Astrocyte of the cerebellum (primary cell): ENCODE measurements at regions not wholly inside any gene's neighbourhood (a gene's known extent, or its start where the extent isn't known, plus 50 kb on each side); places are given as distances from the start of the nearest gene placed in this dataset.

Experiments
- DNase-seq: peaks from one replicate; pipeline ENCODE4 v3.0.0-alpha.2; 2011; ENCODE audit warnings: low read depth
- H3K4me3 ChIP-seq: 2 replicates; pipeline ENCODE4 v1.5.1; 2011; ENCODE audit warnings: mild to moderate bottlenecking, low read depth, low read length, moderate library complexity
- in situ Hi-C: cut with HindIII; loops from 2 replicates; pipeline ENCODE4 v1.10.0; 2017; ENCODE audit warnings: low sequenced_read_pairs
- TF ChIP-seq, protein P1 (sequence below): IDR thresholded peaks from 2 replicates; pipeline ENCODE4 v1.5.1; 2012; ENCODE audit warnings: low read length, low read depth, moderate library complexity, mild to moderate bottlenecking; ENCODE audit errors: missing control alignments

DNA sequence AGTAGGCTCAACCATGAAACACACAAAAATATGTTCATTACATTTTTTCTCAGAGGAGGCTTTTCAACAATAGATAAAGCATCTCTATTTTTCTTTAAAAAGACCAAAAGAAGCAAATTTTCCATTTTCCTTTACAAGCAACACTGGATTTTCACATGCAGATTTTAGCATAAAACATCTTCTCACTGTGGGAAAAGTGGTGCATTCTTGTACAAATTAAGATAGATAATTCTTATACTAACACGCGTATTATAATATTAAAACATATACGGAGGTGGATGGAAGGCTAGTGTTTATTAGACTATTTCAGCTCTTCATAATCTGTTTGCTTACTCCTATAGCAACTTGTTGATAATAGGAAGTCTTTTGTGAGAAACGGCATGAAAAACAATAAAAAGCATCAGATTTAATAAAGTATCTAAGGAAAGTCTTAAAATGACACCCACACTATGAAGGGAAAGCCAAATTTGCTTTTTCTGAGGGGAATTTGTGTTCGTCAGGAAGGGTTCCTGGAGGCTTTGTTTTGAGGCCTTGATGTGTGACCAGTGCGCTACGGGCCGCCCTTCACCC, 529.6 kb downstream of the SOX2 start:
- no peak for DNase-seq
- in situ Hi-C loops = no loop called here
- TF ChIP-seq, protein P1, sequence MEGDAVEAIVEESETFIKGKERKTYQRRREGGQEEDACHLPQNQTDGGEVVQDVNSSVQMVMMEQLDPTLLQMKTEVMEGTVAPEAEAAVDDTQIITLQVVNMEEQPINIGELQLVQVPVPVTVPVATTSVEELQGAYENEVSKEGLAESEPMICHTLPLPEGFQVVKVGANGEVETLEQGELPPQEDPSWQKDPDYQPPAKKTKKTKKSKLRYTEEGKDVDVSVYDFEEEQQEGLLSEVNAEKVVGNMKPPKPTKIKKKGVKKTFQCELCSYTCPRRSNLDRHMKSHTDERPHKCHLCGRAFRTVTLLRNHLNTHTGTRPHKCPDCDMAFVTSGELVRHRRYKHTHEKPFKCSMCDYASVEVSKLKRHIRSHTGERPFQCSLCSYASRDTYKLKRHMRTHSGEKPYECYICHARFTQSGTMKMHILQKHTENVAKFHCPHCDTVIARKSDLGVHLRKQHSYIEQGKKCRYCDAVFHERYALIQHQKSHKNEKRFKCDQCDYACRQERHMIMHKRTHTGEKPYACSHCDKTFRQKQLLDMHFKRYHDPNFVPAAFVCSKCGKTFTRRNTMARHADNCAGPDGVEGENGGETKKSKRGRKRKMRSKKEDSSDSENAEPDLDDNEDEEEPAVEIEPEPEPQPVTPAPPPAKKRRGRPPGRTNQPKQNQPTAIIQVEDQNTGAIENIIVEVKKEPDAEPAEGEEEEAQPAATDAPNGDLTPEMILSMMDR = no peak
- no peak overlapping the region for H3K4me3 ChIP-seq

DNA sequence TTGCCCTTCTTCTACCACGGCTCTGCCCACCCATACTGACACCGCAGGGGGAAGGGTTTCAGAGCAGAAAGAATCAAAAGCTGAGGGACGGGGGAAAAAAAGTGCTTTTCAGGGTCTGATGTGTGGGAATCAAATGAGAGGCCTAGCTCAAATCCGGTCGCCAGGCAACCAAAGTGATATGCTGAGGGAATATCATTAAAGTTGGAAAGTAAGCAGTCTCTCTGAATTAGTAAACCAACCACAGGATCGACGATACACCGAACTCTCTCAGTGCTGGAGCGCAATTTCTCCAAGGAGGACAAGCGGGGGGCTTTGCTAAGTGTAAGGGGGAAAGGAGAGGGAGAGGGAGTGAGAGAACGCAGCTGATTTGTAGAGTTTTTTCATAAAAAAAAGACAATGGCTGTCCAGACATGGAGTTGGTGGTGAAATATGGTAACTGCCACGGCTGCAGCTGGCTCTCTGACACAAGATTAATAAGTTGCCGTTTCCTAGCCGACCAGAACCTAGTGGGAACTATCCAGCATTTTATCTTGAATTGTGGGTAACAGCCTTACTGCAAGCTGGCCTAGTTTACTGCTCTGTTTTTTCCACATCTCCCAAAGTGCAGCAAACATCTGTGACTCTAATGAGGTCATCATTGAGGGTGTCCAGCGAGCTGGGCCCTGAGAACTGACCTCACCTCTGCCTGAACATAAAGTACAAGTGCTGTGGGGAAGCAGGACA, 530.2 kb downstream of the SOX2 start:
- H3K4me3 ChIP-seq = no peak overlapping the region
- peak; percentile 79 for DNase-seq
- TF ChIP-seq, protein P1 = no peak
- in situ Hi-C loops = no loop called here

DNA sequence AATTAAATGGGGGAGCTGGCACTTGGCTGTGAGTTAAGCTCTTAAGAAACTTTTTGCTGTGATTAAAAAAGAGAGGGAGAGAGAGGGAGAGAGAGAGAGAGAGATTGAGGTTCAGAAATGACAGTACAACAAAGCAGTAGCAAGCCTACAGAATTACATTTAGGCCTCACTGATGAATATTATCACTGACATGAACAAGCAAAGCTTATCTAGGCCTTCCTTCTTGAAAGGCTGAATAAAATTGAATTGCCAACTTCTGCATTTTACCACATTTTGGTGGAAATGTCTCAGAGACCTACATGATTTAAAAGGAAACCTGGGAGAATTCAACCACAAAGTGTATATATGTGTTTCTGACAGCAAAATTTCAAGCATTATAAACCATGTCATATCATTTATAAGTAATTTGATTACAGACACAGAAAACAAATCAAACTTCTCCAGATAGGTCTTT, 530.8 kb downstream of the SOX2 start:
- in situ Hi-C loops = no loop called here
- H3K4me3 ChIP-seq = no peak overlapping the region
- TF ChIP-seq, protein P1 = no peak
- no peak for DNase-seq

DNA sequence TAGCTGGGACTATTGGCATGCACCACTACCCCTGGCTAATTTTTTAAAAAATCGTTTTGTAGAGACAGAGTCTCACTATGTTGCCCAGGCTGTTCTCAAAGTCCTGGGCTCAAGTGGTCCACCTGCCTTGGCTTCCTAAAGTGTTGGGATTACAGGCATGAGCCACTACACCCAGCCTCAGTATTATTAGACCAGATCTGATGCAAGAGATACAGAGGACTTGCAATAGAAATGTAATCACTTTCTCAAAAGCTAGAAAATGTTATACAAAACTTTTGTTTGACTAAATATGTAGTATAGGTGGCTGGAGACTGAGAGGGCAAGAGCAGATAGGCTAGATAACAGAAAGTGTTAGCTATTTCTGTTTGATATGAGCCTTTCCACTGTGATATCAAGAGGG, 531.9 kb downstream of the SOX2 start:
- H3K4me3 ChIP-seq = no peak overlapping the region
- TF ChIP-seq, protein P1 = no peak
- DNase-seq = no peak
- in situ Hi-C loops = no loop called here

DNA sequence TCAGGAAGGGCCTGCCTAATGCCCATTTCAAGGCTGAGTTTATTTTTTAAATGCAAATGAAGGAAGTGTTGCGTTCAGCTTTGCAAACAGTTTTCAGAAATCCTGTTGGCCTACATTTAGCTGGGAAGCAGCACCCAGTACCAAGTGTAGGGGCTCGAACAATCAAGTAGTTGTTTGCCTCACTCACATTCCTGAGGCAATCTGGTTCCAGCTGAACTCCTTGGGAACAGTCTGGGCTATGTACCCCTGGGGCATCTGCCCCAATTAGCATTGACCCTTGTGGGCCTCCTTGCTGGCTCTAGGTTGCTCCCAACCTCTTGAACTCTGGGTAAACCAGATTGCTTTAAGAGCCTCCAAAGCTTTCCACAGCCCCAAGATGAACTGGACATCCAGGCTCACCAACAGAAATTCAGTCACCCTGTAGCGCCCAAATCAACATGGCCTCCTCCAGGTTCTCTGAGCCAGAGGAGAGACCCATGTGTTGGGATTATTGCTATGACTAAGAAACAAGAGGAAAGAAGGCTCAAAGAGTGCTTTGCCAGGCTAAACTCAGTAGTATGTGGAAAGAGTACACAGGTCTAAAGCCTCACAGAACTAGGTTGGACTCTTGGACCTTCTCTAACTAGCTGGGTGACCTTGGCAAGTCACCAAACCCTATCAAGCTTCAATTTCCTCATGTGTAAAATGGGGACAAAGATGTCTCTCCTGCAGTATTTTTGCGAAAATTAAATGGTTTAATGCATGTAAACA, 532.7 kb downstream of the SOX2 start:
- TF ChIP-seq, protein P1 = no peak
- DNase-seq = no peak
- H3K4me3 ChIP-seq = no peak overlapping the region
- in situ Hi-C loops = no loop called here

DNA sequence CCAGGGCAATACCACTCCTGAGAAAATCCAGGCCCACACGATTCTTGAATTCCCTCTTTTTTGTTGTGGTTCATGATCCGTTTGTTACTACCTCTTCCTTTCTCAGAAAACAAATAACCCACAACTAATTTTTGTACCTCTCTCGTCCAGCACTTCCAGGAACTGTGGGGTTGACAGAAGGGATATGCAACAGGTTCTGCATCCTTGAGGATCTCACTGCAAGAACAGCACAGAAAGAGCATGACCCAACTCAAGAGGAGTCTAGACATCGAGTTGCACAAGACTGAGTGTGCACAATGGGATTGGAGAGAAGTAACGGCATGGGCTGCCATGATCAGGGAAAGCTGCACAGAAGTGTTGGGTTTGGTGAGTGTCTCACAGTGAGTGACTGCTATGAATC, 533.3 kb downstream of the SOX2 start:
- in situ Hi-C loops = no loop called here
- no peak for DNase-seq
- no peak overlapping the region for H3K4me3 ChIP-seq
- TF ChIP-seq, protein P1 = no peak
